ENCODE measurements at regions not wholly inside any gene's neighbourhood (a gene's known extent, or its start where the extent isn't known, plus 50 kb on each side); places are given as distances from the start of the nearest gene placed in this dataset.

- no peak for TF ChIP-seq CTCF (conservative IDR thresholded peaks at IDR 0.05; ENCODE audit: low read depth, low read length)
- no peak for TF ChIP-seq EZH2 (IDR thresholded peaks at IDR 0.05; ENCODE audit: borderline replicate concordance, low read depth, low read length, poor library complexity, severe bottlenecking)
Observed at GRCh38 chr2:146818122-146818521, 1026.7 kb upstream of the ACVR2A start.
